GM23338 (cell line): ENCODE measurements at regions not wholly inside any gene's neighbourhood (a gene's known extent, or its start where the extent isn't known, plus 50 kb on each side); places are given as distances from the start of the nearest gene placed in this dataset.

Experiments used
- ATAC-seq: fragments of 200-7000 bp; cut with Tn5 transposase; 3 replicates; pipeline ENCODE4 v1.9.1; 2020
- DNase-seq: peaks from one replicate; pipeline ENCODE4 v3.0.0-alpha.2; 2015; ENCODE audit warnings: low spot score
- H2AFZ ChIP-seq: fragments of 200-600 bp; sonication (generic); 2 replicates; pipeline ENCODE4 v1.8.0; 2016; ENCODE audit warnings: antibody characterized with exemption, mild to moderate bottlenecking, moderate library complexity
- H3F3A ChIP-seq: fragments of 200-600 bp; sonication (generic); replicated peaks from 2 replicates; pipeline ENCODE4 v1.8.0; 2017; ENCODE audit warnings: antibody characterized with exemption, mixed run types, low read depth
- H3K27ac ChIP-seq: fragments of 200-600 bp; sonication (generic); 2 replicates; pipeline ENCODE4 v1.6.1; 2016; ENCODE audit warnings: low read depth
- H3K27me3 ChIP-seq: fragments of 200-600 bp; sonication (generic); 2 replicates; pipeline ENCODE4 v1.8.0; 2016; ENCODE audit warnings: mild to moderate bottlenecking, mixed run types, moderate library complexity; ENCODE audit not compliant: insufficient read depth
- H3K36me3 ChIP-seq: fragments of 200-600 bp; sonication (generic); 2 replicates; pipeline ENCODE4 v1.8.0; 2016; ENCODE audit warnings: mild to moderate bottlenecking; ENCODE audit not compliant: insufficient read depth
- H3K4me1 ChIP-seq: fragments of 200-600 bp; sonication (generic); 2 replicates; pipeline ENCODE4 v1.8.0; 2016; ENCODE audit warnings: mild to moderate bottlenecking, moderate library complexity; ENCODE audit not compliant: insufficient read depth
- H3K4me2 ChIP-seq: fragments of 200-600 bp; sonication (generic); 2 replicates; pipeline ENCODE4 v1.7.1; 2017; ENCODE audit warnings: mixed run types
- H3K4me3 ChIP-seq: fragments of 200-600 bp; sonication (generic); 2 replicates; pipeline ENCODE4 v1.6.1; 2016; ENCODE audit warnings: mixed run types
- H3K79me2 ChIP-seq: fragments of 200-600 bp; sonication (generic); replicated peaks from 2 replicates; pipeline ENCODE4 v1.8.0; 2017; ENCODE audit warnings: mild to moderate bottlenecking; ENCODE audit not compliant: insufficient read depth
- H3K9me2 ChIP-seq: fragments of 200-600 bp; sonication (generic); 2 replicates; pipeline ENCODE4 v1.8.0; 2017; ENCODE audit not compliant: insufficient read depth
- H4K20me1 ChIP-seq: fragments of 200-600 bp; sonication (generic); replicated peaks from 2 replicates; pipeline ENCODE4 v1.8.0; 2017; ENCODE audit warnings: mild to moderate bottlenecking; ENCODE audit not compliant: insufficient read depth
- H3K27ac Mint-ChIP-seq: 2 replicates; pipeline ENCODE4 v1.8.0; 2020; ENCODE audit warnings: inconsistent platforms, mild to moderate bottlenecking, moderate library complexity, mixed read lengths
- H3K27me3 Mint-ChIP-seq: 3 replicates; pipeline ENCODE4 v1.8.0; 2022; ENCODE audit warnings: low read depth, mild to moderate bottlenecking, moderate library complexity, mixed read lengths, inconsistent platforms; ENCODE audit not compliant: insufficient read depth, poor library complexity
- H3K36me3 Mint-ChIP-seq: 3 replicates; pipeline ENCODE4 v1.8.0; 2021; ENCODE audit warnings: low read depth, mild to moderate bottlenecking, inconsistent platforms, moderate library complexity, mixed read lengths
- H3K4me1 Mint-ChIP-seq: 3 replicates; pipeline ENCODE4 v1.8.0; 2020; ENCODE audit warnings: mild to moderate bottlenecking, inconsistent platforms, mixed read lengths
- H3K4me3 Mint-ChIP-seq: 3 replicates; pipeline ENCODE4 v1.8.0; 2021; ENCODE audit warnings: moderate library complexity, mild to moderate bottlenecking, inconsistent platforms, mixed read lengths
- H3K9me3 Mint-ChIP-seq: 3 replicates; pipeline ENCODE4 v1.8.0; 2020; ENCODE audit warnings: moderate library complexity, mild to moderate bottlenecking, inconsistent platforms, mixed read lengths
- CREB1 ChIP-seq: fragments of 250-450 bp; sonication (Bioruptor Pico); IDR thresholded peaks from 2 replicates; pipeline ENCODE4 v1.5.0; 2020; ENCODE audit warnings: low read depth, mild to moderate bottlenecking, moderate library complexity
- ETS1 ChIP-seq: IDR thresholded peaks from 2 replicates; pipeline ENCODE4 v1.6.1; 2016; ENCODE audit warnings: antibody characterized with exemption
- EZH2 ChIP-seq: fragments of 200-600 bp; sonication (generic); IDR thresholded peaks from one replicate; pipeline ENCODE4 v1.8.0; 2017; ENCODE audit warnings: antibody characterized with exemption, mild to moderate bottlenecking, low read depth; ENCODE audit not compliant: unreplicated experiment
- EZH2phosphoT487 ChIP-seq: fragments of 200-600 bp; sonication (generic); IDR thresholded peaks from one replicate; pipeline ENCODE4 v1.8.1; 2018; ENCODE audit warnings: antibody characterized with exemption; ENCODE audit not compliant: unreplicated experiment
- JUNB ChIP-seq: IDR thresholded peaks from one replicate; pipeline ENCODE4 v1.6.1; 2016; ENCODE audit warnings: antibody characterized with exemption; ENCODE audit not compliant: unreplicated experiment
- NANOG ChIP-seq: IDR thresholded peaks from 2 replicates; pipeline ENCODE4 v1.6.1; 2016; ENCODE audit warnings: antibody characterized with exemption, borderline replicate concordance
- POLR2AphosphoS5 ChIP-seq: IDR thresholded peaks from 2 replicates; pipeline ENCODE4 v1.6.1; 2016; ENCODE audit warnings: antibody characterized with exemption, low read depth
- REST ChIP-seq: IDR thresholded peaks from one replicate; pipeline ENCODE4 v1.6.1; 2018; ENCODE audit warnings: antibody characterized with exemption; ENCODE audit not compliant: unreplicated experiment
- STAT1 ChIP-seq: IDR thresholded peaks from one replicate; pipeline ENCODE4 v1.6.1; 2016; ENCODE audit warnings: antibody characterized with exemption; ENCODE audit not compliant: unreplicated experiment
- ZNF114 ChIP-seq: fragments of 250-450 bp; sonication (Bioruptor Pico); IDR thresholded peaks from 2 replicates; pipeline ENCODE4 v1.5.0; 2020; ENCODE audit warnings: mild to moderate bottlenecking, moderate library complexity
- ZNF331 ChIP-seq: fragments of 250-450 bp; sonication (Bioruptor Pico); IDR thresholded peaks from 2 replicates; pipeline ENCODE4 v1.5.0; 2020; ENCODE audit warnings: low read depth, mild to moderate bottlenecking, moderate library complexity
- ZNF462 ChIP-seq: fragments of 250-450 bp; sonication (Bioruptor Pico); IDR thresholded peaks from 2 replicates; pipeline ENCODE4 v1.5.0; 2020; ENCODE audit warnings: mild to moderate bottlenecking, moderate library complexity
- TF ChIP-seq, protein P1 (sequence below), 2 experiments: fragments of 200-600 bp in 1 of 2; sonication (generic) in 1 of 2; conservative IDR thresholded peaks; 2 replicates each; pipeline versions ENCODE4 v1.5.1 to v1.6.1; 2016 to 2017; ENCODE audit warnings: antibody characterized with exemption in 2 of 2, low read depth in 2 of 2, mild to moderate bottlenecking in 2 of 2, moderate library complexity in 1 of 2

DNA sequence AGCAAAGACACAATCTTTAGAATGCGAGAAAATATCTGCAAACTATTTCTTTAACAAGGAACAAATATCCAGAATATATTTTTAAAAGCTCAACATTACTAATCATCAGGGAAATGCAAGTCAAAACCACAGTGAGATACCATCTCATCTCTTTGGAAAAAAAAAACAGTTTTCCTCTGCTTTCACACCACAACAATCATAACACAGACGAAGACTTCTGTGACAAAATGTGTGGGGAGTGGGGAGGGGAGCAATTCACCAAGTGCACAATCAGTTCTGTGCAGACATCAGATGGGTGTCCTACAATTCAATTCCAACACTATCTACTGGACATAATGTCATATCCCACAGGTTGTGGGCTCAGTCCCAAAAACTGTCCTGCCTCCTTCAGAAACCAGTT lies 293.2 kb upstream of the SLC7A11 start:
- H3K4me1 Mint-ChIP-seq: no peaks in the 10 kb centered on the region
- TF ChIP-seq ETS1 (no peak), EZH2 (no peak), ZNF462 (CRISPR knock-in tag) (no peak), STAT1 (no peak), POLR2AphosphoS5 (no peak), ZNF114 (CRISPR knock-in tag) (no peak), EZH2phosphoT487 (no peak), JUNB (no peak), ZNF331 (no peak), CREB1 (no peak), REST (no peak), NANOG (no peak)
- TF ChIP-seq, protein P1, sequence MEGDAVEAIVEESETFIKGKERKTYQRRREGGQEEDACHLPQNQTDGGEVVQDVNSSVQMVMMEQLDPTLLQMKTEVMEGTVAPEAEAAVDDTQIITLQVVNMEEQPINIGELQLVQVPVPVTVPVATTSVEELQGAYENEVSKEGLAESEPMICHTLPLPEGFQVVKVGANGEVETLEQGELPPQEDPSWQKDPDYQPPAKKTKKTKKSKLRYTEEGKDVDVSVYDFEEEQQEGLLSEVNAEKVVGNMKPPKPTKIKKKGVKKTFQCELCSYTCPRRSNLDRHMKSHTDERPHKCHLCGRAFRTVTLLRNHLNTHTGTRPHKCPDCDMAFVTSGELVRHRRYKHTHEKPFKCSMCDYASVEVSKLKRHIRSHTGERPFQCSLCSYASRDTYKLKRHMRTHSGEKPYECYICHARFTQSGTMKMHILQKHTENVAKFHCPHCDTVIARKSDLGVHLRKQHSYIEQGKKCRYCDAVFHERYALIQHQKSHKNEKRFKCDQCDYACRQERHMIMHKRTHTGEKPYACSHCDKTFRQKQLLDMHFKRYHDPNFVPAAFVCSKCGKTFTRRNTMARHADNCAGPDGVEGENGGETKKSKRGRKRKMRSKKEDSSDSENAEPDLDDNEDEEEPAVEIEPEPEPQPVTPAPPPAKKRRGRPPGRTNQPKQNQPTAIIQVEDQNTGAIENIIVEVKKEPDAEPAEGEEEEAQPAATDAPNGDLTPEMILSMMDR (conservative IDR thresholded peaks at IDR 0.05; ENCODE audit: low read depth in 2 of 2): no peak

More for the DNA sequence above, 293.2 kb upstream of the SLC7A11 start:
- Histone ChIP-seq H3K4me1 (no peaks in the 10 kb centered on the region), H3K4me3 (no peak overlapping the region), H3K27ac (no peak overlapping the region), H3K36me3 (peaks cover 8% of the 10 kb centered on the region; the same call in 1 of the 2 replicates), H3F3A (no peaks in the 10 kb centered on the region), H3K9me2 (no peaks in the 10 kb centered on the region; the same call in 1 of the 2 replicates), H4K20me1 (no peaks in the 10 kb centered on the region), H2AFZ (no peak overlapping the region), H3K79me2 (no peaks in the 10 kb centered on the region), H3K4me2 (no peak overlapping the region), H3K27me3 (no peaks in the 10 kb centered on the region)
- no peak overlapping the region for H3K27ac Mint-ChIP-seq
- peaks cover 15% of the 10 kb centered on the region; the same call in 2 of the 3 replicates for H3K36me3 Mint-ChIP-seq
- H3K9me3 Mint-ChIP-seq: peaks cover 29% of the 10 kb centered on the region
- DNase-seq: no peak
- no peaks in the 10 kb centered on the region for H3K27me3 Mint-ChIP-seq
- H3K4me3 Mint-ChIP-seq: no peak overlapping the region
- ATAC-seq: no peak
